Sigmoid colon (tissue), 4 donors: ENCODE measurements at regions not wholly inside any gene's neighbourhood (a gene's known extent, or its start where the extent isn't known, plus 50 kb on each side); places are given as distances from the start of the nearest gene placed in this dataset.

Experiments
- EP300 ChIP-seq, 4 donors: sonication (generic); formaldehyde crosslinking; IDR thresholded peaks; one replicate each; pipeline ENCODE4 v1.6.1; 2017; ENCODE audit warnings: antibody characterized with exemption in 4 of 4
- POLR2A ChIP-seq, 2 donors: fragments of 450-650 bp; IDR thresholded peaks; one replicate each; pipeline ENCODE4 v1.6.1; 2016; ENCODE audit warnings: antibody characterized with exemption in 2 of 2, mild to moderate bottlenecking in 2 of 2, moderate library complexity in 2 of 2
- POLR2AphosphoS5 ChIP-seq, 4 donors: sonication (generic); formaldehyde crosslinking; IDR thresholded peaks; one replicate each; pipeline ENCODE4 v1.6.1; 2017; ENCODE audit warnings: antibody characterized with exemption in 4 of 4
- TF ChIP-seq, protein P1 (sequence below), 4 experiments: fragments of 450-650 bp in 3 of 4; fragments of 200-600 bp in 1 of 4; IDR thresholded peaks; one replicate each; pipeline ENCODE4 v1.5.1; 2016 to 2019; ENCODE audit warnings: antibody characterized with exemption in 4 of 4, mild to moderate bottlenecking in 3 of 4, moderate library complexity in 2 of 4

DNA sequence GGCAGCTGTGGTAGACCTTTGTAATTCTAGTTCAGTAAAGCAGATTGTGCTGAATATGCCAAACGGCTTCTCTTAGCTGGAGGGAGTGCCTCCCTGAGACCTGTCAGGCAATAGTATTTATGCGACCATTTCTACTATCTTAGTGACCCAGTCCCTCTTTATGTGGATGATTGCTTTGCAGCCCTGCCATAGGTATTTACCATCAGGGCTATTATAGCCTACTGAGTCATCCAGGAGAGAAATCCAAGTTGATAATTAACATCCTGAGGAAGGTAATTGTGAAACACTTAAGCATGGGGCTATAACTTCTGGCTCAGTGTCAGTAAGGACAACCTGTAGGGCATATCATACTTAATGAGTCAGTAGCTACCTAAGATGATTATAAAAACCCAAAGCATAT lies 103.9 kb upstream of the MAOA start:
- TF ChIP-seq, protein P1, sequence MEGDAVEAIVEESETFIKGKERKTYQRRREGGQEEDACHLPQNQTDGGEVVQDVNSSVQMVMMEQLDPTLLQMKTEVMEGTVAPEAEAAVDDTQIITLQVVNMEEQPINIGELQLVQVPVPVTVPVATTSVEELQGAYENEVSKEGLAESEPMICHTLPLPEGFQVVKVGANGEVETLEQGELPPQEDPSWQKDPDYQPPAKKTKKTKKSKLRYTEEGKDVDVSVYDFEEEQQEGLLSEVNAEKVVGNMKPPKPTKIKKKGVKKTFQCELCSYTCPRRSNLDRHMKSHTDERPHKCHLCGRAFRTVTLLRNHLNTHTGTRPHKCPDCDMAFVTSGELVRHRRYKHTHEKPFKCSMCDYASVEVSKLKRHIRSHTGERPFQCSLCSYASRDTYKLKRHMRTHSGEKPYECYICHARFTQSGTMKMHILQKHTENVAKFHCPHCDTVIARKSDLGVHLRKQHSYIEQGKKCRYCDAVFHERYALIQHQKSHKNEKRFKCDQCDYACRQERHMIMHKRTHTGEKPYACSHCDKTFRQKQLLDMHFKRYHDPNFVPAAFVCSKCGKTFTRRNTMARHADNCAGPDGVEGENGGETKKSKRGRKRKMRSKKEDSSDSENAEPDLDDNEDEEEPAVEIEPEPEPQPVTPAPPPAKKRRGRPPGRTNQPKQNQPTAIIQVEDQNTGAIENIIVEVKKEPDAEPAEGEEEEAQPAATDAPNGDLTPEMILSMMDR (IDR thresholded peaks at IDR 0.05), result no peak
- TF ChIP-seq POLR2AphosphoS5 (IDR thresholded peaks at IDR 0.05), result no peak
- TF ChIP-seq POLR2A (IDR thresholded peaks at IDR 0.05), result no peak
- no peak for TF ChIP-seq EP300 (IDR thresholded peaks at IDR 0.05)
